WERI-Rb-1 (cell line): ENCODE measurements at regions not wholly inside any gene's neighbourhood (a gene's known extent, or its start where the extent isn't known, plus 50 kb on each side); places are given as distances from the start of the nearest gene placed in this dataset.
A peak's percentile ranks its signal among the peaks of the same experiment; 100 is the strongest.

Experiments
- DNase-seq: peaks from one replicate; pipeline ENCODE4 v3.0.0-alpha.2; 2020
- H3K27ac ChIP-seq: fragments of 250-450 bp; sonication (Bioruptor Pico); 2 replicates; pipeline ENCODE4 v1.5.1; 2020; ENCODE audit warnings: mild to moderate bottlenecking, moderate library complexity
- H3K27me3 ChIP-seq: fragments of 250-450 bp; sonication (Bioruptor Pico); 2 replicates; pipeline ENCODE4 v1.5.1; 2021; ENCODE audit warnings: mild to moderate bottlenecking, low read depth, moderate library complexity; ENCODE audit not compliant: insufficient read depth, severe bottlenecking
- H3K36me3 ChIP-seq: fragments of 250-450 bp; sonication (Bioruptor Pico); 2 replicates; pipeline ENCODE4 v1.5.1; 2020; ENCODE audit warnings: mild to moderate bottlenecking, moderate library complexity
- H3K4me3 ChIP-seq: 2 replicates; pipeline ENCODE4 v1.5.1; 2011; ENCODE audit warnings: low read depth, mild to moderate bottlenecking, control low read depth, low read length
- H3K9me3 ChIP-seq: fragments of 250-450 bp; sonication (Bioruptor Pico); 2 replicates; pipeline ENCODE4 v1.5.1; 2021; ENCODE audit warnings: mild to moderate bottlenecking, moderate library complexity; ENCODE audit not compliant: severe bottlenecking
- TF ChIP-seq, protein P1 (sequence below): IDR thresholded peaks from 2 replicates; pipeline ENCODE4 v1.5.1; 2011; ENCODE audit warnings: low read depth, mild to moderate bottlenecking, control low read depth, inconsistent platforms, low read length

DNA sequence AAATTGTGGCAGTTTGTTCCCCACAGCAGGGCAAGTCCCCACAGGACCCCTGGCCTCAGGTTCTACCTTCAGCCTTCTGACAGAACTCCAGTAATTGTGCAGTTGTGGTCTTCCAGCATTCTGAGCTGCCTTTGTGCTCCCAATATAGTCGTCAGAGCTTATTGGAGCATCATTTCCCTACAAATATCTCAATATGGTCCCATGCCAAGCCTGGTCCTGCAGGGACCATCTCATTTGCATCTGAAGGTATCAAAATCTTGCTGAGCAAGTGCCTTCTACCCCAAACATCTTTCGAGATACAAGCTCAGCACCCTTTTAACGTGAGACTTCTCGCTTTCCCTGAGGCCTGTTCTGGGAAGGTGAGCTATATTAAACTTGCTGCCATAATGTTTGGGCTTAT is 333.9 kb upstream of the CDH11 start:
- TF ChIP-seq, protein P1, sequence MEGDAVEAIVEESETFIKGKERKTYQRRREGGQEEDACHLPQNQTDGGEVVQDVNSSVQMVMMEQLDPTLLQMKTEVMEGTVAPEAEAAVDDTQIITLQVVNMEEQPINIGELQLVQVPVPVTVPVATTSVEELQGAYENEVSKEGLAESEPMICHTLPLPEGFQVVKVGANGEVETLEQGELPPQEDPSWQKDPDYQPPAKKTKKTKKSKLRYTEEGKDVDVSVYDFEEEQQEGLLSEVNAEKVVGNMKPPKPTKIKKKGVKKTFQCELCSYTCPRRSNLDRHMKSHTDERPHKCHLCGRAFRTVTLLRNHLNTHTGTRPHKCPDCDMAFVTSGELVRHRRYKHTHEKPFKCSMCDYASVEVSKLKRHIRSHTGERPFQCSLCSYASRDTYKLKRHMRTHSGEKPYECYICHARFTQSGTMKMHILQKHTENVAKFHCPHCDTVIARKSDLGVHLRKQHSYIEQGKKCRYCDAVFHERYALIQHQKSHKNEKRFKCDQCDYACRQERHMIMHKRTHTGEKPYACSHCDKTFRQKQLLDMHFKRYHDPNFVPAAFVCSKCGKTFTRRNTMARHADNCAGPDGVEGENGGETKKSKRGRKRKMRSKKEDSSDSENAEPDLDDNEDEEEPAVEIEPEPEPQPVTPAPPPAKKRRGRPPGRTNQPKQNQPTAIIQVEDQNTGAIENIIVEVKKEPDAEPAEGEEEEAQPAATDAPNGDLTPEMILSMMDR: no peak
- no peak for DNase-seq
- Histone ChIP-seq H3K36me3 (no peaks in the 10 kb centered on the region), H3K27me3 (no peaks in the 10 kb centered on the region), H3K4me3 (no peak overlapping the region), H3K27ac (no peak overlapping the region), H3K9me3 (no peaks in the 10 kb centered on the region)

DNA sequence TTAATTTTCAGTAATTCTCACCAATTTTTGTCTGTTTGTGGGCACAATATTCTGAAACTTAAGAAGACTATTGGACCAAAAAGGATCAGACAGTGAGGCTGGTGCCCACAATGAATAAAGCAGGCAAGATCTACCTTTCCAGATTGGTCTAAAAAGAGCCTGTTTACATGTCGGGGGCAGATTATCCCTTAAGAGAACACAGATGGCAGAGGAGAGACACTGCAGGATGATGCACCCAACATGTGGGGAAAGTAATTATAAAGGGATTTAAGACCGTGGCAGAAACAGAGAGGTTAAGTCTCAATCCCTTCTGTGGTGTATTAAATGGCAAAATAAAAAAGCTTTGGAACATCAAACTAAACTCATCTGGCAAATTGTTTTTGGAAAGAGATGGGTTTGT is 331.8 kb upstream of the CDH11 start:
- DNase-seq: peak; percentile 65
- TF ChIP-seq, protein P1: no peak
- Histone ChIP-seq H3K27me3 (no peaks in the 10 kb centered on the region), H3K4me3 (no peak overlapping the region), H3K9me3 (peaks cover 7% of the 10 kb centered on the region), H3K36me3 (no peaks in the 10 kb centered on the region), H3K27ac (peak overlapping the region; percentile 9)

DNA sequence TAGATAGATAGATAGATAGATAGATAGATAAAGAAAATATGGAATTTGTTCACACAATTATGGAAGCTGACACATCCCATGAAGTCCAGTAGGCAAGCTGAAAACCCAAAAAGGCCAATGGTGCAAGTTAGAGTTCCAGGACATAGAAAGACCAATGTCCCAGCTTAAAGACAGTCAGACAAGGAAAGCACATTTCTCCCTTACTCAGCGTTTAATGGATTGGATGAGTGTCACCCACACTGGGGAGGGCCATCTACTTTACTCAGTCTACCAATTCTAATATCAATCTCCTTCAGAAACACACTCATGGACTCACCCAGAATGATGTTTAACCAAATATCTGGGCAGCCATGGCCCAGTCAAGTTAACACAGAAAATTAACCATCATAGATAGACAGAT is 327.7 kb upstream of the CDH11 start:
- H3K27me3 ChIP-seq: no peaks in the 10 kb centered on the region

DNA sequence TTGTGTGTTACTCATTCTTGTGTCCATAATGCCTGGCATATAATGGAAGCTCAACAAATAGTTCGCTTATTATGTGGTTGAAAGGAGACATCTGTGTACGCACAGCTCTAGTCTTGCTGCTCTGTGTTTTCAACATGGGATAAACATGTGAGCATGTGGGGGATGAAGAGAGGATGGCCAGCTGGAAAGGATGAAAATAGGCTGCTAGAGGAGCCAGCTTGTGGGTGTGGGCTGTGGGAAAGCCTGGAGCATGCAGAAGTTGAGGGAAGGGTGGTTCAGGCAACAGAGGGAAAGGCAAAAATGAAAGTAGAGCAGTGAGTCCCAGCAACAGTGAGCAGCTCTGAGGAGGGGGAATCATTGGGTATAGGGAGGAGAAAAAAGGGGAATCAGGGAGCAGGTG is 324.6 kb upstream of the CDH11 start:
- TF ChIP-seq, protein P1: no peak
- no peak for DNase-seq
- H3K36me3 ChIP-seq: no peaks in the 10 kb centered on the region
- H3K9me3 ChIP-seq: peaks cover 7% of the 10 kb centered on the region
- no peak overlapping the region for H3K27ac ChIP-seq
- H3K4me3 ChIP-seq: no peak overlapping the region
- no peaks in the 10 kb centered on the region for H3K27me3 ChIP-seq

More for the DNA sequence above, 327.7 kb upstream of the CDH11 start:
- DNase-seq: no peak
- no peak overlapping the region for H3K4me3 ChIP-seq
- H3K27ac ChIP-seq: no peak overlapping the region
- H3K36me3 ChIP-seq: no peaks in the 10 kb centered on the region
- TF ChIP-seq, protein P1: no peak
- H3K9me3 ChIP-seq: peaks cover 7% of the 10 kb centered on the region

DNA sequence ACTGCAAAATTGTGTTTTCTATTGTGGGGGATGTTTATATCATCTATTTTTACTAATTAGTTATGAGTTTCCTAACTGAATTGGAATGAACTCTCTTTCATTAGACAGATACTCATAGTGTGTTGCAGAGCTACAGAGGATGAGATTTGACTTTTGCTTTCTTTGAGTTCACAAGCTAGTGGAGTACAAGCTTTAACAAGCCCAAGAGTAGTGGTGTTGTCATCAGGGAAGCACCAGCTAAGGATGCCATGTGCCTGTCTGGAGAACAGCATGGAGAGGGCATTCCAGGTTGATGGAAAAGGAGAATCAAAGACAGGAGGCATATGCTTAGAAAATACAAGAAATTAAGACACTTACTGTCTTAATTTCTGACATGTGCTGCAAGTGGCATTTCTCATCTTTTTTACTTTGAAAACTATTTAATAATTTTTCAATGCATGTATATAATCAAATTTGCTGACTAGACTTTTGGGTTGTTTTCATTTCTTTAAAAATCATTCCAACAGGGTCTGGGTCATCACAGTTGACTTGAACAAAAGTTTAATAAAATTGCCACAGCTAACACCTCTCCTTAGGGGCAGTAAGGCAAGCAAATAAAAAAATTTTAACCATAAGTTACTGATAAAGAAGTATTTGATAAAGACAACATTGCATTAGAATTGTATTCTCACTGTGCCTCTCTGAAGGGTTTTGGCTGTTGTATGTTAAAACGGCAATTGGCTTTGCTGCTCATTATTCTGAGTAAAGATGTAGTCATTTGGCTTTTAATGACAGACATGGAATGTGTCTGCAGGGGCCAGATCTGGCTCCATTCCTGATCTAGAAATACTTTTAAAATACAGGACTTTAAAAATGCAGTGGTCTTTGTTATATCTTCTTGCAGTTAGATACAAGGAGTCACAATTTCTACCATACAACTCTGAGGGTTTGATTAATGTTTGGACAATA is 323.7 kb upstream of the CDH11 start:
- Histone ChIP-seq H3K9me3 (peaks cover 7% of the 10 kb centered on the region), H3K27ac (no peak overlapping the region), H3K27me3 (no peaks in the 10 kb centered on the region), H3K36me3 (no peaks in the 10 kb centered on the region), H3K4me3 (no peak overlapping the region)
- TF ChIP-seq, protein P1: no peak
- no peak for DNase-seq
